ENCODE measurements at regions not wholly inside any gene's neighbourhood (a gene's known extent, or its start where the extent isn't known, plus 50 kb on each side); places are given as distances from the start of the nearest gene placed in this dataset.

DNA sequence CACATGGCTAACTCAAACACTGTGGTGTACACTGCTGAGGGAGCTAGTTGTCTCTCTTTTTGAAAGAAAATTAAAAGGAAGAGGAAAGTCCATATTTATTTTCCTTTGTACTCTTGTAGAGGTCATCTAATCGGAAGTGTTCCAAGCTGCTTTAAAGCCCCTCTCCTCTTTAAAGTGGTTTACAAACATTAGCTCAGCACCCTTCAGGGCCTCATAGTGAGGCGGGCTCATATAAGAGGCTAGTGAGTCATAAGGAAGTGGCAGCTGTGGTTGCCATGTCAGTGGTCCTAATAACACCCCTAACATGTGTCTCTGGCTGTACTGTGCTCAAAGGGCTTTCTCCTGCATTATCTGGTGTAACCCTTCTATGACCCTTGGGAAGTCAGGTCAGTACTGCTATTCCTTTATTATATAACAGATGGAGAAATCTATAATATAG lies 104.4 kb upstream of the SERBP1 start:
- no peak for TF ChIP-seq SPI1 (IDR thresholded peaks at IDR 0.05; ENCODE audit: low read depth, low read length)
- no peak for TF ChIP-seq POLR2AphosphoS5 (IDR thresholded peaks at IDR 0.05; ENCODE audit: low read depth, low read length)

Measured in GM12891 (cell line).